Testis (tissue), 2 donors: ENCODE measurements at regions not wholly inside any gene's neighbourhood (a gene's known extent, or its start where the extent isn't known, plus 50 kb on each side); places are given as distances from the start of the nearest gene placed in this dataset.

ENCODE experiments used
- DNase-seq: peaks from one replicate; pipeline ENCODE4 v3.0.0-alpha.2; 2019
- H3K27ac ChIP-seq, 2 donors: fragments of 200-600 bp; sonication (generic); one replicate each; pipeline ENCODE4 v1.5.1; 2019
- H3K27me3 ChIP-seq: fragments of 200-600 bp; sonication (generic); one replicate; pipeline ENCODE4 v1.5.1; 2019
- H3K36me3 ChIP-seq: fragments of 200-600 bp; sonication (generic); one replicate; pipeline ENCODE4 v1.5.1; 2017; ENCODE audit warnings: low read depth; ENCODE audit errors: missing control alignments
- H3K4me1 ChIP-seq: fragments of 200-600 bp; sonication (generic); one replicate; pipeline ENCODE4 v1.5.1; 2019
- H3K4me3 ChIP-seq, 2 donors: fragments of 200-600 bp; sonication (generic); one replicate each; pipeline ENCODE4 v1.5.1; 2017 to 2019
- H3K9me3 ChIP-seq: fragments of 200-600 bp; sonication (generic); one replicate; pipeline ENCODE4 v1.5.1; 2017
- POLR2A ChIP-seq: fragments of 450-650 bp; IDR thresholded peaks from one replicate; pipeline ENCODE4 v1.6.1; 2017; ENCODE audit warnings: antibody characterized with exemption, mild to moderate bottlenecking, moderate library complexity
- WGBS, 2 donors: methylation state at CpG; one replicate each; pipeline ENCODE4 v1.1.5; 2018; 5-methylcytosine and 5-hydroxymethylcytosine counted together
- intact Hi-C: fragments of 100-400 bp; cut with DNase I; formaldehyde crosslinking; loops from one replicate; pipeline ENCODE4 v1.15.1; 2023; ENCODE audit warnings: low total_unique reads
- TF ChIP-seq, protein P1 (sequence below), 3 experiments: fragments of 450-650 bp in 2 of 3; fragments of 200-600 bp in 1 of 3; sonication (generic) in 1 of 3; IDR thresholded peaks; one replicate each; pipeline ENCODE4 v1.5.1; 2016 to 2019; ENCODE audit warnings: antibody characterized with exemption in 3 of 3, mild to moderate bottlenecking in 2 of 3, moderate library complexity in 1 of 3

- intact Hi-C loops: no loop called here
- H3K36me3 ChIP-seq: no peaks in the 10 kb centered on the region
- H3K4me3 ChIP-seq: no peak overlapping the region
- no peak for DNase-seq
- no peak overlapping the region for H3K27ac ChIP-seq
- no peaks in the 10 kb centered on the region for H3K4me1 ChIP-seq
- no peaks in the 10 kb centered on the region for H3K9me3 ChIP-seq
- TF ChIP-seq POLR2A: no peak
- TF ChIP-seq, protein P1, sequence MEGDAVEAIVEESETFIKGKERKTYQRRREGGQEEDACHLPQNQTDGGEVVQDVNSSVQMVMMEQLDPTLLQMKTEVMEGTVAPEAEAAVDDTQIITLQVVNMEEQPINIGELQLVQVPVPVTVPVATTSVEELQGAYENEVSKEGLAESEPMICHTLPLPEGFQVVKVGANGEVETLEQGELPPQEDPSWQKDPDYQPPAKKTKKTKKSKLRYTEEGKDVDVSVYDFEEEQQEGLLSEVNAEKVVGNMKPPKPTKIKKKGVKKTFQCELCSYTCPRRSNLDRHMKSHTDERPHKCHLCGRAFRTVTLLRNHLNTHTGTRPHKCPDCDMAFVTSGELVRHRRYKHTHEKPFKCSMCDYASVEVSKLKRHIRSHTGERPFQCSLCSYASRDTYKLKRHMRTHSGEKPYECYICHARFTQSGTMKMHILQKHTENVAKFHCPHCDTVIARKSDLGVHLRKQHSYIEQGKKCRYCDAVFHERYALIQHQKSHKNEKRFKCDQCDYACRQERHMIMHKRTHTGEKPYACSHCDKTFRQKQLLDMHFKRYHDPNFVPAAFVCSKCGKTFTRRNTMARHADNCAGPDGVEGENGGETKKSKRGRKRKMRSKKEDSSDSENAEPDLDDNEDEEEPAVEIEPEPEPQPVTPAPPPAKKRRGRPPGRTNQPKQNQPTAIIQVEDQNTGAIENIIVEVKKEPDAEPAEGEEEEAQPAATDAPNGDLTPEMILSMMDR (IDR thresholded peaks at IDR 0.05): no peak
- WGBS, 2 donors: 69 to 71% methylated on average over 4 of the region's 4 CpGs
- H3K27me3 ChIP-seq: no peaks in the 10 kb centered on the region
These were observed 130.6 kb downstream of the SMAD6 start for GRCh38 chr15:66832664-66833063.

DNA sequence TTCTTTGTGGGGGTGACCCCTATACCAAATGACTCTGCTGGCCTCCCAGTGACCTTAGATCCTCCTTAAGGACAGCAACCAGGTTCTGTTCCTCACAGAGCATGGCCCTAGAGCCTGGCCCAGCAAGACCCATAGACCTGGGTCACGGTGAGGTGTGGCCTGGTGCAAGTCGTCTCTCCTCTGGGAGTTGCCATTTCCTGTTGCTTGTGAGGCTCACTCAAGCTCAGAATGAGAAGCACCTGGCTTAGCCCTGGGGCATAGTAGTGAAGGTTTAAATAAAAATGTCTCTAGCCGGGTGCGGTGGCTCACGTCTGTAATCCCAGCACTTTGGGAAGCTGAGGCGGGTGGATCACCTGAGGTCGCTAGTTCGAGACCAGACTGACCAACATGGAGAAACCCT lies 131.3 kb downstream of the SMAD6 start:
- intact Hi-C loops: no loop called here
- no peak for DNase-seq
- WGBS, 2 donors: 89 to 91% methylated on average over 8 of the region's 8 CpGs

GRCh38 chr15:66833803-66834202 lies 131.8 kb downstream of the SMAD6 start:
- H3K4me3 ChIP-seq: no peak overlapping the region

More for the DNA sequence above, 131.3 kb downstream of the SMAD6 start:
- H3K4me1 ChIP-seq: no peaks in the 10 kb centered on the region
- H3K4me3 ChIP-seq: no peak overlapping the region
- H3K36me3 ChIP-seq: no peaks in the 10 kb centered on the region
- no peaks in the 10 kb centered on the region for H3K9me3 ChIP-seq
- no peak overlapping the region for H3K27ac ChIP-seq
- H3K27me3 ChIP-seq: no peaks in the 10 kb centered on the region
- TF ChIP-seq, protein P1 (IDR thresholded peaks at IDR 0.05): no peak
- TF ChIP-seq POLR2A: no peak

GRCh38 chr15:66834881-66835878 lies 133.1 kb downstream of the SMAD6 start:
- Histone ChIP-seq H3K4me1 (no peaks in the 10 kb centered on the region), H3K27me3 (no peaks in the 10 kb centered on the region), H3K36me3 (no peaks in the 10 kb centered on the region), H3K27ac (no peak overlapping the region), H3K9me3 (no peaks in the 10 kb centered on the region), H3K4me3 (no peak overlapping the region)
- intact Hi-C loops: no loop called here
- DNase-seq: no peak
- TF ChIP-seq, protein P1 (IDR thresholded peaks at IDR 0.05): no peak
- TF ChIP-seq POLR2A: no peak
- WGBS, 2 donors: 78 to 94% methylated on average over 3 to 11 of the region's 11 CpGs

More at GRCh38 chr15:66833803-66834202, 131.8 kb downstream of the SMAD6 start:
- Histone ChIP-seq H3K27ac (no peak overlapping the region), H3K27me3 (no peaks in the 10 kb centered on the region), H3K9me3 (no peaks in the 10 kb centered on the region), H3K36me3 (no peaks in the 10 kb centered on the region), H3K4me1 (no peaks in the 10 kb centered on the region)
- intact Hi-C loops: no loop called here
- no peak for DNase-seq
- TF ChIP-seq, protein P1 (IDR thresholded peaks at IDR 0.05): no peak
- TF ChIP-seq POLR2A: no peak
- 95 to 97% methylated on average over 5 of the region's 5 CpGs for WGBS, 2 donors
